Lung (tissue), 11 donors: ENCODE measurements at regions not wholly inside any gene's neighbourhood (a gene's known extent, or its start where the extent isn't known, plus 50 kb on each side); places are given as distances from the start of the nearest gene placed in this dataset.

Experiments
- ATAC-seq: fragments of 200-7000 bp; cut with Tn5 transposase; one replicate; pipeline ENCODE4 v1.9.1; 2020; ENCODE audit warnings: moderate number of reproducible peaks; ENCODE audit not compliant: insufficient read depth, low FRiP score
- DNase-seq, 3 donors: peaks; one replicate each; pipeline ENCODE4 v3.0.0-alpha.2; 2013 to 2017
- H3K27ac ChIP-seq, 2 donors: one replicate each; pipeline ENCODE4 v1.5.1; 2013; ENCODE audit warnings: mild to moderate bottlenecking in 2 of 2, moderate library complexity in 2 of 2, control low read depth in 1 of 2, inconsistent platforms in 1 of 2, low read depth in 1 of 2, low read length in 1 of 2
- H3K27me3 ChIP-seq, 3 donors: one replicate each; pipeline ENCODE4 v1.5.1; 2013; ENCODE audit warnings: low read length in 2 of 3; ENCODE audit not compliant: control insufficient read depth in 3 of 3, insufficient read depth in 3 of 3
- H3K36me3 ChIP-seq, 4 donors: one replicate each; pipeline ENCODE4 v1.5.1; 2013; ENCODE audit warnings: low read length in 4 of 4, mild to moderate bottlenecking in 1 of 4, moderate library complexity in 1 of 4; ENCODE audit not compliant: control insufficient read depth in 4 of 4, insufficient read depth in 4 of 4
- H3K4me1 ChIP-seq, 5 donors: one replicate each; pipeline ENCODE4 v1.5.1; 2013; ENCODE audit warnings: low read length in 5 of 5, mild to moderate bottlenecking in 2 of 5, moderate library complexity in 1 of 5; ENCODE audit not compliant: control insufficient read depth in 5 of 5, insufficient read depth in 5 of 5
- H3K4me3 ChIP-seq: one replicate; pipeline ENCODE4 v1.5.1; 2013; ENCODE audit warnings: mild to moderate bottlenecking, control low read depth, moderate library complexity
- H3K9ac ChIP-seq, 2 donors: one replicate each; pipeline ENCODE4 v1.5.1; 2013; ENCODE audit warnings: low read length in 2 of 2, control low read depth in 1 of 2; ENCODE audit not compliant: insufficient read depth in 1 of 2
- H3K9me3 ChIP-seq, 4 donors: one replicate each; pipeline ENCODE4 v1.5.1; 2013; ENCODE audit warnings: low read length in 3 of 4, mild to moderate bottlenecking in 1 of 4, moderate library complexity in 1 of 4; ENCODE audit not compliant: control insufficient read depth in 4 of 4, insufficient read depth in 3 of 4
- WGBS, 2 donors: extraction: QIAGEN DNeasy Blood & Tissue Kit; methylation state at CpG; one replicate each; pipeline ENCODE4 v1.1.7; 2013; 5-methylcytosine and 5-hydroxymethylcytosine counted together
- TF ChIP-seq, protein P1 (sequence below): IDR thresholded peaks from 2 replicates; pipeline ENCODE4 v1.5.1; 2012; ENCODE audit warnings: mild to moderate bottlenecking; ENCODE audit errors: control extremely low read depth, extremely low read depth
- donor health status: control.
- donor health status: control.
- donor health status: Bipolar disorder and iron deficiency.
- donor health status: healthy.
- donor health status: DM: yes; HTN: yes; CAD: no.

GRCh38 chr11:87972133-87972532, 203.1 kb downstream of the RAB38 start:
- H3K36me3 ChIP-seq = no peaks in the 10 kb centered on the region
- WGBS, 2 donors = 82 to 86% methylated on average over 4 of the region's 4 CpGs
- H3K4me3 ChIP-seq = no peak overlapping the region
- TF ChIP-seq, protein P1, sequence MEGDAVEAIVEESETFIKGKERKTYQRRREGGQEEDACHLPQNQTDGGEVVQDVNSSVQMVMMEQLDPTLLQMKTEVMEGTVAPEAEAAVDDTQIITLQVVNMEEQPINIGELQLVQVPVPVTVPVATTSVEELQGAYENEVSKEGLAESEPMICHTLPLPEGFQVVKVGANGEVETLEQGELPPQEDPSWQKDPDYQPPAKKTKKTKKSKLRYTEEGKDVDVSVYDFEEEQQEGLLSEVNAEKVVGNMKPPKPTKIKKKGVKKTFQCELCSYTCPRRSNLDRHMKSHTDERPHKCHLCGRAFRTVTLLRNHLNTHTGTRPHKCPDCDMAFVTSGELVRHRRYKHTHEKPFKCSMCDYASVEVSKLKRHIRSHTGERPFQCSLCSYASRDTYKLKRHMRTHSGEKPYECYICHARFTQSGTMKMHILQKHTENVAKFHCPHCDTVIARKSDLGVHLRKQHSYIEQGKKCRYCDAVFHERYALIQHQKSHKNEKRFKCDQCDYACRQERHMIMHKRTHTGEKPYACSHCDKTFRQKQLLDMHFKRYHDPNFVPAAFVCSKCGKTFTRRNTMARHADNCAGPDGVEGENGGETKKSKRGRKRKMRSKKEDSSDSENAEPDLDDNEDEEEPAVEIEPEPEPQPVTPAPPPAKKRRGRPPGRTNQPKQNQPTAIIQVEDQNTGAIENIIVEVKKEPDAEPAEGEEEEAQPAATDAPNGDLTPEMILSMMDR = no peak
- no peak for ATAC-seq
- H3K4me1 ChIP-seq = peaks cover 0 to 7% (median 5%) of the 10 kb centered on the region in 5 donors
- no peak overlapping the region for H3K9ac ChIP-seq
- H3K9me3 ChIP-seq = no peaks in the 10 kb centered on the region
- no peaks in the 10 kb centered on the region for H3K27me3 ChIP-seq
- no peak for DNase-seq
- no peak overlapping the region for H3K27ac ChIP-seq

DNA sequence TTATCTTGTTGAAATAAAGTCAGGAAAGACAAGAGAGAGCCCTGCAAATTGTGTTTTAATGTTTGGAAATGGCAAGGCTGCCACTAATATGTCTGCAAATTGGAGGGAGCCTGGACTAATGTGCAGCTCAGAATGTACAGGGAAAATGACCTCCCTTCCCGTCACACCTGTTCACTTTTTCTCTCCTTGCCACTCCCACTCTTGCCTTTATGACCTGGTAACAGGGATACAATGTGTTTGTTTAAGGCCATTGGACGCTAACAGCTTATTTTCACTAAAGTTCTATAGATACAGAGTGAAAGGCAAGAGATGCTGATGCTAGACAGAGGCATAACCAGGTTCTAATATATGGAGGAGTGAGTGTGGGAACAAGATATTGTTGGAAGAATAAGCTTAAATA, 203.9 kb downstream of the RAB38 start:
- Histone ChIP-seq H3K9ac (no peak overlapping the region), H3K27me3 (no peaks in the 10 kb centered on the region), H3K9me3 (no peaks in the 10 kb centered on the region), H3K27ac (no peak overlapping the region), H3K36me3 (no peaks in the 10 kb centered on the region), H3K4me3 (no peak overlapping the region), H3K4me1 (peaks cover 0 to 15% (median 6%) of the 10 kb centered on the region in 5 donors)
- ATAC-seq (no peak), DNase-seq (no peak)
- WGBS, 2 donors = 83 to 89% methylated on average over 2 of the region's 2 CpGs
- TF ChIP-seq, protein P1 = no peak

DNA sequence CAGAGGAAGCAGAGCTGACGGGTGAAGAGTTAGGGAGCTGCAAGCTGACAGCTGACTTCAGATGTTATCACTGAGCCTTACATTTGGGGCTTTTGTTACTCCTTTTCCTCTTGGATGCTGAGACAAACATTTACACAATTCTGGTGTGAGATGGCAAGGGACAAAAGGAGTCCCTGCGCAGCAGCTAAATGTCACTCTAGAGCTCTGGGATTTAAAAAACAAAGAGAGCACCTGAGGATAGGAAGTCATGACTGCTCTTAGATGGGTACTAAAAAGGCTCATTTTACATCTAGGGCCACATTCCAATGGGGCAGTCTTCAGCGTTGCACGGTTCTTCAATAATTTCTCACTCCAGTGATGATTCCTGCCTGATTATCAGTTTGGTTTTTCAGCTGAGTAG, 204.5 kb downstream of the RAB38 start:
- DNase-seq (no peak), ATAC-seq (no peak)
- H3K9me3 ChIP-seq = no peaks in the 10 kb centered on the region
- H3K4me1 ChIP-seq = peaks cover 0 to 21% (median 6%) of the 10 kb centered on the region in 5 donors
- TF ChIP-seq, protein P1 = no peak
- H3K27me3 ChIP-seq = no peaks in the 10 kb centered on the region
- H3K9ac ChIP-seq = no peak overlapping the region
- H3K36me3 ChIP-seq = no peaks in the 10 kb centered on the region
- H3K27ac ChIP-seq = no peak overlapping the region
- H3K4me3 ChIP-seq = no peak overlapping the region
- 76 to 77% methylated on average over 4 of the region's 4 CpGs for WGBS, 2 donors

DNA sequence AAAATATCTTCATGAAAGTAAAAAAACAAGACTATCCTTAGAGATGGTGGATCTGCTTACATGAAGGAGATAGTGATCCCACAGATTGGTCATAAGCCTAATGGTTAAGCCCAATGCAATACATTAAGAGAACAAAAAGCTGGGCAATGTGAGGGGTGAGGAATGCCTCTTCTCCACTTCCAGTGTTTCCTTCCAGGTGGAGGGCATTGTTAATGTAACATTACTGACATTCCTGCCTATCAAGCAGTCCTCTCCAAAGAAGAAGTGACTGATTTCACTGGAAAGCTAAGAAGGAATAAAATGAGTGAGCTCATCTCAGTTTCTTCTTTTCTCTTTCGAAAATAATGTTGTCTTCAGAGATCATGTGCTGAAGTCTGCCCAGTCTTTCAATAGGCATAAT, 207.8 kb downstream of the RAB38 start:
- no peak for ATAC-seq
- DNase-seq = no peak

More for the DNA sequence above, 207.8 kb downstream of the RAB38 start:
- TF ChIP-seq, protein P1 = no peak
- H3K9ac ChIP-seq = no peak overlapping the region
- H3K9me3 ChIP-seq = no peaks in the 10 kb centered on the region
- WGBS, 2 donors = 74 to 92% methylated on average over 1 of the region's 1 CpG
- H3K4me3 ChIP-seq = no peak overlapping the region
- H3K27me3 ChIP-seq = no peaks in the 10 kb centered on the region
- no peak overlapping the region for H3K27ac ChIP-seq
- H3K36me3 ChIP-seq = no peaks in the 10 kb centered on the region
- peaks cover 0 to 34% (median 6%) of the 10 kb centered on the region in 5 donors for H3K4me1 ChIP-seq
